WTC11 (cell line): ENCODE measurements at regions not wholly inside any gene's neighbourhood (a gene's known extent, or its start where the extent isn't known, plus 50 kb on each side); places are given as distances from the start of the nearest gene placed in this dataset.
"Not testable (repeated sequence)": the region's sequence is repeated elsewhere in the genome, so short reads cannot be mapped to it uniquely, and the experiment has no call there.

ENCODE experiments used
- CTCF ChIP-seq: fragments of 200-600 bp; IDR thresholded peaks from 2 replicates; pipeline ENCODE4 v1.8.0; 2022; ENCODE audit warnings: antibody characterized with exemption
- SP1 ChIP-seq: sonication (generic); formaldehyde crosslinking; conservative IDR thresholded peaks from 2 replicates; pipeline ENCODE4 v1.8.1; 2022; ENCODE audit warnings: missing genetic modification reagents

- not testable (repeated sequence) for TF ChIP-seq CTCF; SP1 (CRISPR knock-in tag)
Observed at GRCh38 chr4:3939954-3940591, 173.9 kb downstream of the ADRA2C start.
